Ovary (tissue), 7 donors: ENCODE measurements at regions not wholly inside any gene's neighbourhood (a gene's known extent, or its start where the extent isn't known, plus 50 kb on each side); places are given as distances from the start of the nearest gene placed in this dataset. TPM values are rescaled to one million over a fixed set of nuclear protein-coding genes. Genes with fewer than 3 reads are reported as not detected.

Experiments used
- DNase-seq, 5 donors: peaks; one replicate each; pipeline ENCODE4 v3.0.0-alpha.2; 2019 to 2020
- H3K27ac ChIP-seq, 2 donors: fragments of 200-600 bp; one replicate each; pipeline versions ENCODE4 v1.5.1 to v1.8.0; 2019 to 2022
- H3K27me3 ChIP-seq: fragments of 200-600 bp; one replicate; pipeline ENCODE4 v1.8.0; 2022
- H3K36me3 ChIP-seq: fragments of 200-600 bp; sonication (generic); one replicate; pipeline ENCODE4 v1.5.1; 2019
- H3K4me1 ChIP-seq: one replicate; pipeline ENCODE4 v1.8.1; 2013; ENCODE audit warnings: mild to moderate bottlenecking, moderate library complexity; ENCODE audit not compliant: insufficient read depth
- H3K4me3 ChIP-seq: fragments of 200-600 bp; sonication (generic); one replicate; pipeline ENCODE4 v1.5.1; 2017
- H3K9me3 ChIP-seq, 2 donors: fragments of 200-600 bp in 1 of 2; sonication (generic) in 1 of 2; one replicate each; pipeline versions ENCODE4 v1.5.1 to v1.8.1; 2013 to 2019; ENCODE audit warnings: mild to moderate bottlenecking in 1 of 2, moderate library complexity in 1 of 2
- CTCF ChIP-seq, 3 donors: fragments of 450-650 bp in 2 of 3; fragments of 200-600 bp in 1 of 3; IDR thresholded peaks; one replicate each; pipeline versions ENCODE4 v1.5.1 to v1.8.0; 2016 to 2022; ENCODE audit warnings: antibody characterized with exemption in 3 of 3, mild to moderate bottlenecking in 1 of 3
- EP300 ChIP-seq: sonication (generic); formaldehyde crosslinking; IDR thresholded peaks from one replicate; pipeline ENCODE4 v1.6.1; 2017; ENCODE audit warnings: antibody characterized with exemption
- POLR2A ChIP-seq: fragments of 450-650 bp; IDR thresholded peaks from one replicate; pipeline ENCODE4 v1.6.1; 2017; ENCODE audit warnings: antibody characterized with exemption, mild to moderate bottlenecking, moderate library complexity
- WGBS, 3 donors: extraction: QIAGEN DNeasy Blood & Tissue Kit in 1 of 3; methylation state at CpG; one replicate each; pipeline versions ENCODE4 v1.1.5 to v1.1.7; 2013 to 2017; 5-methylcytosine and 5-hydroxymethylcytosine counted together
- intact Hi-C, 4 donors: fragments of 100-400 bp; cut with DNase I; formaldehyde crosslinking; loops; one replicate each; pipeline versions ENCODE4 v1.11.0 to v1.15.1; 2022 to 2023
- small RNA-seq: library from RNA; depleted of rRNA; stranded (forward); fragments of <200 nt; gene quantifications from one replicate; pipeline ENCODE3, GENCODE V24; 2016
- donor health status: DM: no; HTN: no; CAD: no; lungs with moderate emphysema.
- donor health status: DM: no; HTN: no; CAD: no.
- donor health status: Bipolar disorder and iron deficiency.
- donor health status: DM: no; HTN: no; CAD: no.
- donor health status: DM: yes; HTN: yes; CAD: no.

GRCh38 chr12:76137606-76138005, 53.1 kb upstream of the NAP1L1 start:
- no peak for DNase-seq
- Histone ChIP-seq H3K4me1 (no peaks in the 10 kb centered on the region), H3K36me3 (no peaks in the 10 kb centered on the region), H3K4me3 (no peak overlapping the region), H3K27ac (no peak overlapping the region), H3K9me3 (no peaks in the 10 kb centered on the region), H3K27me3 (no peaks in the 10 kb centered on the region)
- WGBS, 3 donors: 52 to 64% (median 54%) methylated on average over 6 of the region's 6 CpGs
- TF ChIP-seq POLR2A (no peak), CTCF (IDR thresholded peaks at IDR 0.05) (no peak), EP300 (no peak)
- intact Hi-C loops: no loop called here

- TF ChIP-seq POLR2A: no peak
- TF ChIP-seq CTCF (IDR thresholded peaks at IDR 0.05): no peak
- TF ChIP-seq EP300: no peak
- Histone ChIP-seq H3K4me1 (no peaks in the 10 kb centered on the region), H3K9me3 (no peaks in the 10 kb centered on the region), H3K36me3 (no peaks in the 10 kb centered on the region), H3K4me3 (no peak overlapping the region), H3K27ac (no peak overlapping the region), H3K27me3 (no peaks in the 10 kb centered on the region)
- intact Hi-C loops: no loop called here
- no peak for DNase-seq
Measured at GRCh38 chr12:76135456-76135855, 51.0 kb upstream of the NAP1L1 start.

Small RNA genes in the stretch of these regions (small RNA-seq; reads per million reads assigned to genes)
- not detected for gene RNU6-1271P
